H1 (cell line): ENCODE measurements at regions not wholly inside any gene's neighbourhood (a gene's known extent, or its start where the extent isn't known, plus 50 kb on each side); places are given as distances from the start of the nearest gene placed in this dataset.

ENCODE experiments used
- CTCF ChIA-PET: fragments of 300-600 bp; sonication (Branson Sonifier 250); formaldehyde crosslinking; loops from one replicate; lab custom pipeline; 2021; ENCODE audit not compliant: partially characterized antibody; lab: Charles Lee
- POLR2A ChIA-PET: fragments of 300-600 bp; sonication (Branson Sonifier 250); formaldehyde crosslinking; loops from one replicate; lab custom pipeline; 2021; ENCODE audit warnings: inconsistent platforms; ENCODE audit not compliant: partially characterized antibody; lab: Charles Lee
- DNase-seq, 2 experiments: peaks; one replicate each; pipeline versions ENCODE4 v3.0.0 to v3.0.0-alpha.2; 2010 to 2022; ENCODE audit warnings: low spot score in 2 of 2, low read depth in 1 of 2, mixed read lengths in 1 of 2
- FAIRE-seq: peaks from 2 replicates; lab custom pipeline; 2011; peaks lifted over from hg19 to GRCh38; lab: Jason Lieb, UNC
- H2AFZ ChIP-seq: 2 replicates; pipeline ENCODE4 v1.8.1; 2012; ENCODE audit warnings: low read length, inconsistent platforms
- H2AK5ac ChIP-seq: 2 replicates; pipeline ENCODE4 v1.6.1; 2013; ENCODE audit warnings: low read depth, low read length
- H2BK120ac ChIP-seq: replicated peaks from 2 replicates; pipeline ENCODE3; 2013; ENCODE audit warnings: low read depth, low read length, inconsistent platforms
- H2BK12ac ChIP-seq: 2 replicates; pipeline ENCODE4 v1.6.1; 2013; ENCODE audit warnings: low read depth, low read length
- H2BK15ac ChIP-seq: 2 replicates; pipeline ENCODE4 v1.6.1; 2013; ENCODE audit warnings: low read length
- H2BK20ac ChIP-seq: 2 replicates; pipeline ENCODE4 v1.6.1; 2013; ENCODE audit warnings: low read length
- H2BK5ac ChIP-seq: 2 replicates; pipeline ENCODE4 v1.6.1; 2013; ENCODE audit warnings: low read depth, low read length
- H3K14ac ChIP-seq: 2 replicates; pipeline ENCODE4 v1.6.1; 2013; ENCODE audit warnings: inconsistent platforms; ENCODE audit not compliant: insufficient read length
- H3K18ac ChIP-seq: 2 replicates; pipeline ENCODE4 v1.6.1; 2013; ENCODE audit warnings: low read length; ENCODE audit errors: extremely low read depth
- H3K23ac ChIP-seq: 2 replicates; pipeline ENCODE4 v1.6.1; 2013; ENCODE audit warnings: inconsistent platforms; ENCODE audit not compliant: insufficient read length
- H3K23me2 ChIP-seq: 2 replicates; pipeline ENCODE4 v1.6.1; 2013; ENCODE audit warnings: low read depth, low read length
- H3K27ac ChIP-seq: 2 replicates; pipeline ENCODE4 v1.6.1; 2011; ENCODE audit warnings: low read depth, low read length, inconsistent platforms
- H3K27me3 ChIP-seq, 4 experiments: replicated peaks in 1 of 4; 1 replicate in 1 of 4; 2 replicates in 3 of 4; pipeline versions ENCODE4 v1.6.1 to v1.8.1; 2011 to 2013; ENCODE audit warnings: low read length in 3 of 4, mild to moderate bottlenecking in 3 of 4, inconsistent platforms in 2 of 4, mixed read lengths in 2 of 4, moderate library complexity in 1 of 4; ENCODE audit not compliant: control insufficient read depth in 3 of 4, insufficient read depth in 3 of 4; ENCODE audit errors: extremely low read depth in 1 of 4
- H3K36me3 ChIP-seq, 4 experiments: 2 replicates each; pipeline versions ENCODE4 v1.6.1 to v1.8.1; 2011 to 2013; ENCODE audit warnings: mild to moderate bottlenecking in 4 of 4, low read length in 3 of 4, moderate library complexity in 2 of 4, control low read depth in 1 of 4, inconsistent platforms in 1 of 4; ENCODE audit not compliant: insufficient read depth in 4 of 4, control insufficient read depth in 2 of 4
- H3K4ac ChIP-seq: replicated peaks from 2 replicates; pipeline ENCODE3; 2013; ENCODE audit warnings: low read length, low read depth, mixed read lengths, inconsistent platforms; ENCODE audit not compliant: insufficient read length
- H3K4me1 ChIP-seq, 4 experiments: replicated peaks in 1 of 4; 1 replicate in 1 of 4; 2 replicates in 3 of 4; pipeline versions ENCODE4 v1.6.1 to v1.8.1; 2011 to 2013; ENCODE audit warnings: low read length in 3 of 4, inconsistent platforms in 2 of 4, mixed read lengths in 1 of 4; ENCODE audit not compliant: insufficient read depth in 4 of 4, control insufficient read depth in 3 of 4
- H3K4me2 ChIP-seq, 2 experiments: 2 replicates each; pipeline versions ENCODE4 v1.6.1 to v1.8.1; 2011 to 2013; ENCODE audit warnings: low read depth in 2 of 2, low read length in 2 of 2, control low read depth in 1 of 2, inconsistent platforms in 1 of 2, mild to moderate bottlenecking in 1 of 2; ENCODE audit not compliant: insufficient read depth in 1 of 2
- H3K4me3 ChIP-seq, 4 experiments: fragments of 200-600, 300-600 bp in 1 of 4; sonication (generic), shearing (Covaris generic), sonication (Bioruptor Twin) in 1 of 4; 2 replicates each; pipeline versions ENCODE4 v1.5.1 to v1.8.1; 2011 to 2016; ENCODE audit warnings: low read length in 4 of 4, low read depth in 3 of 4, control low read depth in 2 of 4, inconsistent platforms in 2 of 4, mild to moderate bottlenecking in 2 of 4, mixed read lengths in 1 of 4, moderate library complexity in 1 of 4; ENCODE audit not compliant: insufficient read depth in 2 of 4; ENCODE audit errors: extremely low read depth in 1 of 4
- H3K56ac ChIP-seq: replicated peaks from 2 replicates; pipeline ENCODE3; 2013; ENCODE audit warnings: low read depth, mild to moderate bottlenecking, mixed read lengths, low read length, inconsistent platforms; ENCODE audit not compliant: insufficient read length
- H3K79me1 ChIP-seq: 2 replicates; pipeline ENCODE4 v1.6.1; 2013; ENCODE audit warnings: low read depth, low read length, control low read depth
- H3K79me2 ChIP-seq, 2 experiments: 2 replicates each; pipeline versions ENCODE4 v1.6.1 to v1.8.1; 2012 to 2013; ENCODE audit warnings: low read length in 2 of 2, mild to moderate bottlenecking in 2 of 2, inconsistent platforms in 1 of 2; ENCODE audit not compliant: insufficient read depth in 2 of 2, control insufficient read depth in 1 of 2
- H3K9ac ChIP-seq, 4 experiments: replicated peaks in 1 of 4; 1 replicate in 1 of 4; 2 replicates in 3 of 4; pipeline versions ENCODE4 v1.6.1 to v1.8.1; 2011 to 2013; ENCODE audit warnings: low read depth in 3 of 4, low read length in 3 of 4, control low read depth in 2 of 4, mild to moderate bottlenecking in 2 of 4, moderate library complexity in 2 of 4, inconsistent platforms in 1 of 4; ENCODE audit errors: extremely low read depth in 1 of 4
- H3K9me3 ChIP-seq, 2 experiments: 2 replicates each; pipeline versions ENCODE4 v1.6.1 to v1.8.1; 2012 to 2013; ENCODE audit warnings: mild to moderate bottlenecking in 2 of 2, moderate library complexity in 2 of 2, control low read depth in 1 of 2, inconsistent platforms in 1 of 2, low read depth in 1 of 2, low read length in 1 of 2, mixed read lengths in 1 of 2; ENCODE audit not compliant: insufficient read depth in 2 of 2
- H4K20me1 ChIP-seq, 2 experiments: replicated peaks in 1 of 2; 2 replicates each; pipeline versions ENCODE3 to v1.8.1; 2011 to 2013; ENCODE audit warnings: inconsistent platforms in 2 of 2, low read length in 2 of 2, mild to moderate bottlenecking in 1 of 2; ENCODE audit not compliant: insufficient read depth in 2 of 2, control insufficient read depth in 1 of 2
- H4K5ac ChIP-seq: 2 replicates; pipeline ENCODE4 v1.6.1; 2013; ENCODE audit warnings: low read length, low read depth, mixed read lengths, inconsistent platforms; ENCODE audit not compliant: insufficient read length
- H4K8ac ChIP-seq: 2 replicates; pipeline ENCODE4 v1.8.0; 2013; ENCODE audit warnings: mild to moderate bottlenecking, moderate library complexity, low read length, inconsistent platforms; ENCODE audit not compliant: insufficient read depth; ENCODE audit errors: extremely low read depth
- H4K91ac ChIP-seq: replicated peaks from 2 replicates; pipeline ENCODE3; 2013; ENCODE audit warnings: low read length, mixed read lengths, inconsistent platforms; ENCODE audit not compliant: insufficient read length
- ASH2L ChIP-seq: fragments of 200-600, 300-600 bp; sonication (generic); IDR thresholded peaks from one replicate; pipeline ENCODE4 v1.7.1; 2017; ENCODE audit warnings: low read length
- BACH1 ChIP-seq: IDR thresholded peaks from 2 replicates; pipeline ENCODE4 v1.6.1; 2012; ENCODE audit warnings: low read length, improper control_type of control experiment
- BCL11A ChIP-seq, 2 experiments: IDR thresholded peaks; one replicate each; pipeline ENCODE4 v1.6.1; 2011; ENCODE audit warnings: low read depth in 2 of 2, low read length in 2 of 2, mild to moderate bottlenecking in 2 of 2
- CTBP2 ChIP-seq: IDR thresholded peaks from 2 replicates; pipeline ENCODE4 v1.7.0; 2011; ENCODE audit warnings: borderline replicate concordance, mild to moderate bottlenecking, moderate library complexity, mixed read lengths, low read length; ENCODE audit not compliant: insufficient read depth, insufficient read length
- HDAC6 ChIP-seq: IDR thresholded peaks from one replicate; pipeline ENCODE4 v1.7.1; 2012; ENCODE audit warnings: low read depth, mild to moderate bottlenecking, inconsistent platforms, low read length, moderate library complexity
- KDM1A ChIP-seq: fragments of 200-600, 300-600 bp; sonication (generic); IDR thresholded peaks from 2 replicates; pipeline ENCODE4 v1.7.1; 2016; ENCODE audit warnings: mild to moderate bottlenecking, low read length, borderline replicate concordance
- POU5F1 ChIP-seq: IDR thresholded peaks from 2 replicates; pipeline ENCODE4 v1.6.1; 2011; ENCODE audit warnings: low read depth, mild to moderate bottlenecking, low read length, moderate library complexity
- RBBP5 ChIP-seq: IDR thresholded peaks from 2 replicates; pipeline ENCODE4 v1.7.1; 2012; ENCODE audit warnings: low read depth, mild to moderate bottlenecking, inconsistent platforms, low read length, moderate library complexity, borderline replicate concordance
- SIN3A ChIP-seq, 2 experiments: IDR thresholded peaks in 1 of 2; conservative IDR thresholded peaks in 1 of 2; 2 replicates each; pipeline ENCODE4 v1.6.1; 2011 to 2012; ENCODE audit warnings: low read length in 2 of 2, improper control_type of control experiment in 1 of 2, low read depth in 1 of 2, mild to moderate bottlenecking in 1 of 2
- SP4 ChIP-seq: IDR thresholded peaks from 2 replicates; pipeline ENCODE4 v1.6.1; 2012; ENCODE audit warnings: low read length, inconsistent platforms
- TCF12 ChIP-seq: IDR thresholded peaks from 2 replicates; pipeline ENCODE4 v1.6.1; 2011; ENCODE audit warnings: low read depth, mild to moderate bottlenecking, low read length
- TEAD4 ChIP-seq: IDR thresholded peaks from 2 replicates; pipeline ENCODE4 v1.6.1; 2012; ENCODE audit warnings: low read depth, low read length, inconsistent platforms, mixed read lengths
- USF2 ChIP-seq: IDR thresholded peaks from 2 replicates; pipeline ENCODE4 v1.6.1; 2011; ENCODE audit warnings: low read length, improper control_type of control experiment
- WGBS, 2 experiments: shearing (Covaris generic) in 1 of 2; methylation state at CpG; one replicate each; pipeline versions ENCODE4 v1.1.6 to v1.1.7; 2013 to 2015; ENCODE audit warnings: low lambda C conversion rate in 2 of 2, mixed read lengths in 2 of 2, inconsistent platforms in 1 of 2, low coverage in 1 of 2, missing lambda C conversion rate in 1 of 2; ENCODE audit not compliant: insufficient replicate concordance in 2 of 2, insufficient coverage in 1 of 2, insufficient read length in 1 of 2; ENCODE audit errors: extremely low coverage in 1 of 2, missing lambda C conversion rate in 1 of 2; 5-methylcytosine and 5-hydroxymethylcytosine counted together

GRCh38 chr1:195788721-195789120 lies 819.5 kb downstream of the KCNT2 start:
- FAIRE-seq = no peak
- no peaks in the 10 kb centered on the region for H3K79me1 ChIP-seq
- H3K4me3 ChIP-seq = no peak overlapping the region
- no peak overlapping the region for H3K14ac ChIP-seq
- H3K79me2 ChIP-seq = no peaks in the 10 kb centered on the region
- CTCF ChIA-PET = interaction anchor here (0.7 kb wide), 1 partner anchor 100 kb away, joined by 3 read pairs; no protein-coding TSS in a partner anchor
- H2BK12ac ChIP-seq = no peak overlapping the region
- H3K9ac ChIP-seq = no peak overlapping the region
- POLR2A ChIA-PET = no interaction called here
- H3K18ac ChIP-seq = no peak overlapping the region
- H2AK5ac ChIP-seq = no peak overlapping the region
- no peak overlapping the region for H2AFZ ChIP-seq
- H3K36me3 ChIP-seq = no peaks in the 10 kb centered on the region
- H3K23ac ChIP-seq = no peak overlapping the region
- no peak overlapping the region for H2BK15ac ChIP-seq
- no peak overlapping the region for H4K91ac ChIP-seq
- H3K27ac ChIP-seq = no peak overlapping the region
- no peaks in the 10 kb centered on the region for H4K20me1 ChIP-seq
- H2BK20ac ChIP-seq = no peak overlapping the region
- no peaks in the 10 kb centered on the region for H3K4me1 ChIP-seq
- no peaks in the 10 kb centered on the region for H3K23me2 ChIP-seq
- no peak overlapping the region for H4K5ac ChIP-seq
- H4K8ac ChIP-seq = no peak overlapping the region
- 91% methylated on average over 4 of the region's 4 CpGs; no CpG with 5 or more reads in 1 of the 2 experiments for WGBS, 2 experiments
- no peaks in the 10 kb centered on the region for H3K9me3 ChIP-seq
- DNase-seq = no peak
- H3K27me3 ChIP-seq = no peaks in the 10 kb centered on the region
- no peak overlapping the region for H3K4me2 ChIP-seq
- no peak overlapping the region for H2BK120ac ChIP-seq
- no peak overlapping the region for H3K4ac ChIP-seq
- no peak overlapping the region for H2BK5ac ChIP-seq
- no peak overlapping the region for H3K56ac ChIP-seq
- no peak for TF ChIP-seq SIN3A (conservative IDR thresholded peaks at IDR 0.05 in 1 of 2, IDR thresholded peaks at IDR 0.05 in 1 of 2; ENCODE audit: low read depth in 1 of 2, low read length in 2 of 2)
- TF ChIP-seq POU5F1 = no peak
- TF ChIP-seq ASH2L = no peak
- no peak for TF ChIP-seq SP4
- TF ChIP-seq BCL11A (IDR thresholded peaks at IDR 0.05; ENCODE audit: low read depth in 2 of 2, low read length in 2 of 2) = no peak
- no peak for TF ChIP-seq RBBP5
- no peak for TF ChIP-seq USF2
- no peak for TF ChIP-seq KDM1A
- TF ChIP-seq CTBP2 = no peak
- TF ChIP-seq TCF12 = no peak
- no peak for TF ChIP-seq BACH1
- no peak for TF ChIP-seq HDAC6
- no peak for TF ChIP-seq TEAD4
